ENCODE measurements at regions not wholly inside any gene's neighbourhood (a gene's known extent, or its start where the extent isn't known, plus 50 kb on each side); places are given as distances from the start of the nearest gene placed in this dataset.

DNA sequence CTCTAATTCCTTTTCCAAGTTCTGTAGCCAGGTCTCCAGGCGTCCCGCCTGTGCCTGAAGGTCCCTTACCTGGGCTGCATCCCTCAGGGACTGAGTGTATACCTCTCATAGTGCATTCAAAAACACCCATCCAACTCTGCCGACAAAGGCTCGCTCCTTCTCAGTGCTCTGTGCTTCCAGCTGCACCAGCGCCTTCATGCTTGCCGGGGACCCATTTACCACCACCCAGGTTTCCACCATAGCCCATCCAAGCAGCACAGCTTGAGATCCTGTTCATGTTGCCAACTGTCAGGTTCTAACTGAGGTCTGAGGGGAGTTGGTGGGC lies 794.5 kb downstream of the EFNA5 start (continued):
- TF ChIP-seq, protein P1, sequence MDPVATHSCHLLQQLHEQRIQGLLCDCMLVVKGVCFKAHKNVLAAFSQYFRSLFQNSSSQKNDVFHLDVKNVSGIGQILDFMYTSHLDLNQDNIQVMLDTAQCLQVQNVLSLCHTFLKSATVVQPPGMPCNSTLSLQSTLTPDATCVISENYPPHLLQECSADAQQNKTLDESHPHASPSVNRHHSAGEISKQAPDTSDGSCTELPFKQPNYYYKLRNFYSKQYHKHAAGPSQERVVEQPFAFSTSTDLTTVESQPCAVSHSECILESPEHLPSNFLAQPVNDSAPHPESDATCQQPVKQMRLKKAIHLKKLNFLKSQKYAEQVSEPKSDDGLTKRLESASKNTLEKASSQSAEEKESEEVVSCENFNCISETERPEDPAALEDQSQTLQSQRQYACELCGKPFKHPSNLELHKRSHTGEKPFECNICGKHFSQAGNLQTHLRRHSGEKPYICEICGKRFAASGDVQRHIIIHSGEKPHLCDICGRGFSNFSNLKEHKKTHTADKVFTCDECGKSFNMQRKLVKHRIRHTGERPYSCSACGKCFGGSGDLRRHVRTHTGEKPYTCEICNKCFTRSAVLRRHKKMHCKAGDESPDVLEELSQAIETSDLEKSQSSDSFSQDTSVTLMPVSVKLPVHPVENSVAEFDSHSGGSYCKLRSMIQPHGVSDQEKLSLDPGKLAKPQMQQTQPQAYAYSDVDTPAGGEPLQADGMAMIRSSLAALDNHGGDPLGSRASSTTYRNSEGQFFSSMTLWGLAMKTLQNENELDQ (tag by site-specific recombination; IDR thresholded peaks at IDR 0.05; ENCODE audit: low read depth), result no peak
- TF ChIP-seq ZIC2 (tag by site-specific recombination; IDR thresholded peaks at IDR 0.05) (no peak), ZNF707 (tag by site-specific recombination; IDR thresholded peaks at IDR 0.05) (no peak), ZNF791 (tag by site-specific recombination; IDR thresholded peaks at IDR 0.05) (no peak)
- TF ChIP-seq, protein P2, sequence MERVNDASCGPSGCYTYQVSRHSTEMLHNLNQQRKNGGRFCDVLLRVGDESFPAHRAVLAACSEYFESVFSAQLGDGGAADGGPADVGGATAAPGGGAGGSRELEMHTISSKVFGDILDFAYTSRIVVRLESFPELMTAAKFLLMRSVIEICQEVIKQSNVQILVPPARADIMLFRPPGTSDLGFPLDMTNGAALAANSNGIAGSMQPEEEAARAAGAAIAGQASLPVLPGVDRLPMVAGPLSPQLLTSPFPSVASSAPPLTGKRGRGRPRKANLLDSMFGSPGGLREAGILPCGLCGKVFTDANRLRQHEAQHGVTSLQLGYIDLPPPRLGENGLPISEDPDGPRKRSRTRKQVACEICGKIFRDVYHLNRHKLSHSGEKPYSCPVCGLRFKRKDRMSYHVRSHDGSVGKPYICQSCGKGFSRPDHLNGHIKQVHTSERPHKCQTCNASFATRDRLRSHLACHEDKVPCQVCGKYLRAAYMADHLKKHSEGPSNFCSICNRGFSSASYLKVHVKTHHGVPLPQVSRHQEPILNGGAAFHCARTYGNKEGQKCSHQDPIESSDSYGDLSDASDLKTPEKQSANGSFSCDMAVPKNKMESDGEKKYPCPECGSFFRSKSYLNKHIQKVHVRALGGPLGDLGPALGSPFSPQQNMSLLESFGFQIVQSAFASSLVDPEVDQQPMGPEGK (tag by site-specific recombination; IDR thresholded peaks at IDR 0.05), result no peak

DNA sequence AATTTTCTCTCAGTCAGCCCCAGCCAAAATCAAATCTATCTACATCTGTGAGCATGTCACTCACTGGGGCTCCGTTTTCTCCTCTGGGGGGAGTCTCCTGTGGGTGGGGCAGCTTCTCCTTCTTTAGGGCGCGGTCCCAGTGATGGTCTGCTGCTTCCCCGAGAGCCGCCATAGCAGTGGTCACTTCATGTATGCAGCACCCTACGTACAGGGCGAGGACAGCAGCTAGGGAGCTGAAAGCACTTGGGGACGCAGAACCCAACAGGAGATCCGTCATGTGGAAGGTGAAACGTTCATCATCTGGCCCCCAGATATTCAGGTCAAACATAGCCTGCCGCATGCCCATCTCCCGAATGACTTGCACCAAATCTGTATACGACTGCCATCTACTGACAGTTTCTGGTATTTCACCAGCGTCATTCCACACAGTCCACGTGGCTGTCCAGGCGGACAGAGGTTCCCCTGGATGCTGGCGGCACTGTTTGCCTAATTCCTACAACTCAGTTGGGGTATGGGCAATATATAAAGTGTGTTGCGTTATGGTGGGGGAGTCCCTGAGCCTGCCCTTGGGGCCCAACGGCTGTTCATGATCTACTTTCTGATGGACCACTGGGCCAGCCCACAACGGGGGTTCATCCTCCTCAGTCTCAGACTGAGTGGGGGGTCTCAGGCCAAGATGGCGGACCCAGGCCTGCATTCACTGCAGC lies 795.0 kb downstream of the EFNA5 start:
- H3K4me1 ChIP-seq (ENCODE audit: control insufficient read depth, insufficient read depth, low read length), result no peaks in the 10 kb centered on the region
- H3K27ac ChIP-seq (ENCODE audit: extremely low read depth, low read depth, low read length), result no peak overlapping the region
- no peaks in the 10 kb centered on the region for H3K9me3 ChIP-seq (ENCODE audit: control insufficient read depth, insufficient read depth, low read depth, low read length)
- H3K4me3 ChIP-seq (ENCODE audit: low read depth, low read length), result no peak overlapping the region
- ChIA-PET POLR2A (no interaction called here), CTCF (no interaction called here)
- TF ChIP-seq ZNF654 (tag by site-specific recombination; IDR thresholded peaks at IDR 0.05; ENCODE audit: low read depth) (peak; percentile 43), ZNF19 (tag by site-specific recombination; IDR thresholded peaks at IDR 0.05; ENCODE audit: low read depth) (no peak)
- H3K36me3 ChIP-seq (ENCODE audit: control insufficient read depth in 2 of 2, insufficient read depth in 1 of 2, low read length in 2 of 2), result no peaks in the 10 kb centered on the region

DNA sequence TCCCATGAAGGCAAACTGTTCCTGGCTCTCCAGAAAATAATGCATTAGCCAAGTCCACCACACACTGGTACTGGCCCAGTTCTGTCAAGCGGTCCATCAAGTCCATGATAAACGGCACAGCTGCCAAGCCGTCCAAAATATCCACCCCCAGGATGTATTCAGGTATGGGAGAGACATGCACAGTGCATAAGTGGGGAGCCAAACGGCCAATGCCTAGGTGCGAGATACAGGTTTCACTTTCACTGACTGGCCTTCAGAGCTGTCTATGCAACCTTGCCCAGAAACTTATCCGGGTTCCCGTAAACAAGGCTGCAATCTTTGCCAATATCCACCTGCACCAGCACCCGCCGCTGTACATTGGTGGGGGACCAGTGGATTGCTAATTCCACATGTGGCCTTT lies 795.8 kb downstream of the EFNA5 start:
- Histone ChIP-seq H3K9me3 (ENCODE audit: control insufficient read depth, insufficient read depth, low read depth, low read length) (no peaks in the 10 kb centered on the region), H3K27ac (ENCODE audit: extremely low read depth, low read depth, low read length) (no peak overlapping the region), H3K4me3 (ENCODE audit: low read depth, low read length) (no peak overlapping the region), H3K36me3 (ENCODE audit: control insufficient read depth in 2 of 2, insufficient read depth in 1 of 2, low read length in 2 of 2) (no peaks in the 10 kb centered on the region), H3K4me1 (ENCODE audit: control insufficient read depth, insufficient read depth, low read length) (no peaks in the 10 kb centered on the region)
- CTCF ChIA-PET, result no interaction called here
- POLR2A ChIA-PET, result no interaction called here
- TF ChIP-seq ZNF133 (tag by site-specific recombination; IDR thresholded peaks at IDR 0.05) (no peak), GLI2 (tag by site-specific recombination; IDR thresholded peaks at IDR 0.05; ENCODE audit: borderline replicate concordance, low read depth) (no peak), ZNF132 (tag by site-specific recombination; IDR thresholded peaks at IDR 0.05; ENCODE audit: borderline replicate concordance) (no peak), ZNF514 (tag by site-specific recombination; IDR thresholded peaks at IDR 0.05) (no peak), ZFP3 (tag by site-specific recombination; IDR thresholded peaks at IDR 0.05; ENCODE audit: low read depth) (no peak), BCL11A (tag by site-specific recombination; IDR thresholded peaks at IDR 0.05; ENCODE audit: low read depth) (no peak), ZNF23 (tag by site-specific recombination; IDR thresholded peaks at IDR 0.05; ENCODE audit: borderline replicate concordance) (no peak), EGR2 (tag by site-specific recombination; IDR thresholded peaks at IDR 0.05; ENCODE audit: low read depth) (no peak), ZBTB1 (tag by site-specific recombination; IDR thresholded peaks at IDR 0.05) (no peak), ZNF140 (tag by site-specific recombination; IDR thresholded peaks at IDR 0.05) (no peak), ZNF239 (tag by site-specific recombination; IDR thresholded peaks at IDR 0.05) (no peak), ZNF654 (tag by site-specific recombination; IDR thresholded peaks at IDR 0.05; ENCODE audit: low read depth) (no peak), KLF8 (tag by site-specific recombination; IDR thresholded peaks at IDR 0.05) (no peak), ZNF843 (tag by site-specific recombination; IDR thresholded peaks at IDR 0.05) (no peak), ZSCAN23 (tag by site-specific recombination; IDR thresholded peaks at IDR 0.05) (no peak), REPIN1 (tag by site-specific recombination; IDR thresholded peaks at IDR 0.05; ENCODE audit: low read depth) (no peak)
- TF ChIP-seq, protein P3, sequence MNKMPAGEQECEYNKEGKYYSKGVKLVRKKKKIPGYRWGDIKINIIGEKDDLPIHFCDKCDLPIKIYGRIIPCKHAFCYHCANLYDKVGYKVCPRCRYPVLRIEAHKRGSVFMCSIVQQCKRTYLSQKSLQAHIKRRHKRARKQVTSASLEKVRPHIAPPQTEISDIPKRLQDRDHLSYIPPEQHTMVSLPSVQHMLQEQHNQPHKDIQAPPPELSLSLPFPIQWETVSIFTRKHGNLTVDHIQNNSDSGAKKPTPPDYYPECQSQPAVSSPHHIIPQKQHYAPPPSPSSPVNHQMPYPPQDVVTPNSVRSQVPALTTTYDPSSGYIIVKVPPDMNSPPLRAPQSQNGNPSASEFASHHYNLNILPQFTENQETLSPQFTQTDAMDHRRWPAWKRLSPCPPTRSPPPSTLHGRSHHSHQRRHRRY (tag by site-specific recombination; IDR thresholded peaks at IDR 0.05), result no peak
- TF ChIP-seq, protein P4, sequence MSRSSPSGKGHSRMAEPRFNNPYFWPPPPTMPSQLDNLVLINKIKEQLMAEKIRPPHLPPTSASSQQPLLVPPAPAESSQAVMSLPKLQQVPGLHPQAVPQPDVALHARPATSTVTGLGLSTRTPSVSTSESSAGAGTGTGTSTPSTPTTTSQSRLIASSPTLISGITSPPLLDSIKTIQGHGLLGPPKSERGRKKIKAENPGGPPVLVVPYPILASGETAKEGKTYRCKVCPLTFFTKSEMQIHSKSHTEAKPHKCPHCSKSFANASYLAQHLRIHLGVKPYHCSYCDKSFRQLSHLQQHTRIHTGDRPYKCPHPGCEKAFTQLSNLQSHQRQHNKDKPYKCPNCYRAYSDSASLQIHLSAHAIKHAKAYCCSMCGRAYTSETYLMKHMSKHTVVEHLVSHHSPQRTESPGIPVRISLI (tag by site-specific recombination; IDR thresholded peaks at IDR 0.05), result no peak

All from HEK293 (cell line).